ENCODE measurements at regions not wholly inside any gene's neighbourhood (a gene's known extent, or its start where the extent isn't known, plus 50 kb on each side); places are given as distances from the start of the nearest gene placed in this dataset.
"Not testable (repeated sequence)": the region's sequence is repeated elsewhere in the genome, so short reads cannot be mapped to it uniquely, and the experiment has no call there.

- TF ChIP-seq POLR2A, POLR2AphosphoS5 (IDR thresholded peaks at IDR 0.05; ENCODE audit: low read depth, low read length): not testable (repeated sequence)
Observed at GRCh38 chr18:61624631-61625030, 268.2 kb downstream of the RNF152 start.
